ENCODE measurements at regions not wholly inside any gene's neighbourhood (a gene's known extent, or its start where the extent isn't known, plus 50 kb on each side); places are given as distances from the start of the nearest gene placed in this dataset.

GRCh38 chr7:45391618-45392451 is 182.3 kb upstream of the ADCY1 start:
- TF ChIP-seq CTCF (IDR thresholded peaks at IDR 0.05; ENCODE audit: insufficient read depth, low read length): no peak
- no peak for TF ChIP-seq POLR2AphosphoS5 (IDR thresholded peaks at IDR 0.05; ENCODE audit: low read depth)
- no peak for TF ChIP-seq REST (IDR thresholded peaks at IDR 0.05; ENCODE audit: insufficient replicate concordance, low read depth)
- no peak for TF ChIP-seq SPI1 (IDR thresholded peaks at IDR 0.05; ENCODE audit: borderline replicate concordance, low read depth)
